Neural crest cell (in vitro differentiated cells): ENCODE measurements at regions not wholly inside any gene's neighbourhood (a gene's known extent, or its start where the extent isn't known, plus 50 kb on each side); places are given as distances from the start of the nearest gene placed in this dataset.

Experiments
- DNase-seq: peaks from one replicate; pipeline ENCODE4 v3.0.0; 2021; ENCODE audit warnings: low read depth, mixed read lengths, low spot score
- H3K27ac Mint-ChIP-seq: one replicate; pipeline ENCODE4 v1.8.0; 2021; ENCODE audit warnings: mild to moderate bottlenecking, mixed read lengths; ENCODE audit not compliant: unreplicated experiment
- H3K27me3 Mint-ChIP-seq: 2 replicates; pipeline ENCODE4 v1.8.0; 2021; ENCODE audit warnings: low read depth, mild to moderate bottlenecking, mixed read lengths
- H3K36me3 Mint-ChIP-seq: 2 replicates; pipeline ENCODE4 v1.8.0; 2021; ENCODE audit warnings: low read depth, mild to moderate bottlenecking, mixed read lengths
- H3K4me1 Mint-ChIP-seq: 2 replicates; pipeline ENCODE4 v1.8.0; 2021; ENCODE audit warnings: mixed read lengths
- H3K4me3 Mint-ChIP-seq: one replicate; pipeline ENCODE4 v1.8.0; 2021; ENCODE audit warnings: mild to moderate bottlenecking, mixed read lengths
- H3K9me3 Mint-ChIP-seq: 2 replicates; pipeline ENCODE4 v1.8.0; 2021; ENCODE audit warnings: mixed read lengths
- CTCF ChIP-seq: fragments of 200-600 bp; sonication (generic); conservative IDR thresholded peaks from 2 replicates; pipeline ENCODE4 v1.5.0; 2021; ENCODE audit warnings: antibody characterized with exemption, mild to moderate bottlenecking

GRCh38 chr5:54366707-54367106 lies 56.3 kb upstream of the ARL15 start:
- Mint-ChIP-seq H3K36me3 (no peaks in the 10 kb centered on the region), H3K4me1 (no peaks in the 10 kb centered on the region), H3K4me3 (no peak overlapping the region)

GRCh38 chr5:54363669-54364068 lies 53.3 kb upstream of the ARL15 start:
- TF ChIP-seq CTCF = no peak
- no peak for DNase-seq
- Mint-ChIP-seq H3K9me3 (no peaks in the 10 kb centered on the region), H3K4me1 (no peaks in the 10 kb centered on the region), H3K27me3 (peaks cover 4% of the 10 kb centered on the region), H3K36me3 (no peaks in the 10 kb centered on the region), H3K4me3 (no peak overlapping the region), H3K27ac (no peak overlapping the region)

More at GRCh38 chr5:54366707-54367106, 56.3 kb upstream of the ARL15 start:
- DNase-seq = no peak
- Mint-ChIP-seq H3K27ac (no peak overlapping the region), H3K27me3 (peaks cover 2% of the 10 kb centered on the region), H3K9me3 (no peaks in the 10 kb centered on the region)
- no peak for TF ChIP-seq CTCF

- DNase-seq = no peak
- Mint-ChIP-seq H3K27me3 (peaks cover 4% of the 10 kb centered on the region), H3K9me3 (no peaks in the 10 kb centered on the region), H3K4me1 (no peaks in the 10 kb centered on the region), H3K4me3 (no peak overlapping the region), H3K27ac (no peak overlapping the region), H3K36me3 (no peaks in the 10 kb centered on the region)
- TF ChIP-seq CTCF = no peak
Measured at GRCh38 chr5:54362992-54363625, 52.7 kb upstream of the ARL15 start.

DNA sequence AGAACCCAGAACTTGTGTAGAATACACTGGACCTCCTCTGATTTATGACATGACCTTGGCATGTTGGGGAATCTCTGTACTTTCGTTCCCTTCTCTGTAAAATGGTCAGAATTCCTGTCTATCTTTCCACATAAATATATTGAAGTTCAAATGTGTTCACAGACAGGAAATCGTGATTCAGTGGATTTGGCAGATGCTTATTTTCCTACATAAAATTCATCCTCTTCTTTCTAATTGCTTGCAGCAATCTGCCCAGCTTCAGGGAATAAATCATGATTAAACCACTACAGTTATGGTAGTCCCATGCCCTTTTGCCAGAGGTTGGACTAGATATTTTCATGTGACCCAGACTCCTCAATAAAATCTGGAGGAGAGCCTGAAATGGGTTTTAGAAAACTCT lies 52.1 kb upstream of the ARL15 start:
- peaks cover 4% of the 10 kb centered on the region for H3K27me3 Mint-ChIP-seq
- TF ChIP-seq CTCF = no peak
- no peak for DNase-seq
- H3K4me1 Mint-ChIP-seq = no peaks in the 10 kb centered on the region
- H3K27ac Mint-ChIP-seq = no peak overlapping the region
- no peak overlapping the region for H3K4me3 Mint-ChIP-seq
- H3K36me3 Mint-ChIP-seq = no peaks in the 10 kb centered on the region
- H3K9me3 Mint-ChIP-seq = no peaks in the 10 kb centered on the region

GRCh38 chr5:54361691-54362411 lies 51.5 kb upstream of the ARL15 start:
- H3K4me3 Mint-ChIP-seq = no peak overlapping the region
- no peak for DNase-seq
- H3K27ac Mint-ChIP-seq = no peak overlapping the region
- H3K9me3 Mint-ChIP-seq = no peaks in the 10 kb centered on the region
- no peak for TF ChIP-seq CTCF
- H3K27me3 Mint-ChIP-seq = peaks cover 4% of the 10 kb centered on the region
- H3K36me3 Mint-ChIP-seq = no peaks in the 10 kb centered on the region
- no peaks in the 10 kb centered on the region for H3K4me1 Mint-ChIP-seq
